GM19240 (cell line): ENCODE measurements at regions not wholly inside any gene's neighbourhood (a gene's known extent, or its start where the extent isn't known, plus 50 kb on each side); places are given as distances from the start of the nearest gene placed in this dataset.

Experiments
- DNase-seq: peaks from one replicate; pipeline ENCODE4 v3.0.0; 2011; ENCODE audit warnings: low spot score; ENCODE audit not compliant: insufficient read length

DNA sequence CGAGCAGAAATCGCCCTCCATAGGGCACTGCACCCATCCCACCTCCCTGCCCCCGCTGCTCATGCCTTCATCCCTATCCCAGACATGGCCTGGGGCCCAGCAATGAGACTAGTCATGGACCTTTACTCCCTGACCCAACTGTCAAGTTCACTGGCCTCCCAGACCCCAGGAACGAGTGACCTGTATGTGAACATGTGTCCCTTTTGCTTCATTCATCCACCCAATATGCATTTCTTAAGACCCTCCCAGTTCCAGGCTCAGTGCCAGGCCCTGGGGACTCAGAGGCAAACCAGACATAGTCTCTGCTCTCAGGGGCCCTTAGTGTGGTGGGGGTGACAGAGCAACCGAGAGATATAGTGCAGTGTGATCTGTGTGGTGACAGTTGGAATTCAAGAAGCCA, 67.0 kb downstream of the EFNB1 start:
- no peak for DNase-seq

DNA sequence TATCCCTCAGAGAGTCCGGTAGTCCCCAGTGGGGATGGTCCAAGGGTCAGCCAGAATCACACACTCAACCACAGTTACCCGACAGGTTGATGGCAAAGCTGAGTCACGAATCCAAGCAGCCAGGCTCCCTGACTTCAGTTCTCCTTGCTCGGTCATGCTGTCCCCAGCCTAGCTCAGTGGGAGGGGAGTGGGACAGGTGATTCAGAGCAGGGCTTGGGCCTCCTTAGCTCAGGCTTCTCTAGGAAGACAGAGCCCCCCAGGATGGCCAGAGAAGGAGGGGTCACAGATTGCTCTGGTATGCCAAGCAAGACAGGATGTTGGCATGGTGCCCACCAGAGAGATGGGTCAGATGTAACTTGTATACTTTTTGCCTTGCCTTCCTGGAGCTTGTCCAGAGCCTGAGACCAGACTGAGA, 66.5 kb downstream of the EFNB1 start:
- DNase-seq: no peak

GRCh38 chrX:68894513-68895340, 65.9 kb downstream of the EFNB1 start:
- DNase-seq: no peak

DNA sequence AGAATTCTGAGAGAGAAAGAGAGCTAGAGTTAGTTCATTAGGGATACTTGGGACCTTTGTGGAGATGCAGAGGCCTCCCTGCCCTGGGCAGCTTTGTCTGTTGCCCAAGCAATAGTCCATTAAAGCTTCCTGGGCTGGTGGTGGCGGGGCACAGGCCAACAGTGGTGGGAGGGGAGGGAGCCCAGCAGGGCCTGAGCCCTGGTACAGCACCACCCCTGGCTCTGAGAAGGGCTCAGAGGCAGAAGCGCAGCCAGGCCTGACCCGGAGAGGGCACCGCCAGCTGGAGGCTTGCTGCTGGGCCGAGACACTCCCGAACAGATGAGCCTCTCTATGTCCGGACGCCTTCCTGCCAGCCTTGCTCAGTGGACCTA, 65.3 kb downstream of the EFNB1 start:
- no peak for DNase-seq

GRCh38 chrX:68892651-68893050, 63.8 kb downstream of the EFNB1 start:
- no peak for DNase-seq

DNA sequence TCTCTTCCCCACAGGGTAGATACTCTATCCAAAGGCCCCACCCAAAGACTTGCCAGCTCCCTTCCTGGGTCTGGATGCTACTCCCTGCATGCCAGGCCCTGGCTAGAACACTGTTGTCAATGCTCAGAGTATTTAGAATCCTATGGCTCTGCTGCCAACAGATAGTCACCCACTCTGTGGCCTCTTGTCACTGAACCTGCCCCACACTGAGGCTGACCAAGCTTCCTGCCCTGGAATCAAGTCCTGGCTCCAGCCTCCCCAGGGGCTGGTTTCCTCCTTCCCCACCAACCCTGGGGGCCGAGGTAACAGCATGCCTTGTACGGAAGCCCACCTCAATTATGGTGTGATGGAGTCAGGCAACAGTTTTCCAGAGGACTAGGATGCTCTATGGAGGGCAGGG, 63.3 kb downstream of the EFNB1 start:
- no peak for DNase-seq
